Ascending aorta (tissue), 2 donors: ENCODE measurements at regions not wholly inside any gene's neighbourhood (a gene's known extent, or its start where the extent isn't known, plus 50 kb on each side); places are given as distances from the start of the nearest gene placed in this dataset.
"Not testable (repeated sequence)": the region's sequence is repeated elsewhere in the genome, so short reads cannot be mapped to it uniquely, and the experiment has no call there.

Experiments
- DNase-seq, 2 donors: peaks; one replicate each; pipeline ENCODE4 v3.0.0-alpha.2; 2019; ENCODE audit warnings: low spot score in 2 of 2
- H3K27ac ChIP-seq, 2 donors: fragments of 200-600 bp; sonication (generic); one replicate each; pipeline ENCODE4 v1.5.1; 2016 to 2017; ENCODE audit warnings: mild to moderate bottlenecking in 1 of 2
- H3K27me3 ChIP-seq: fragments of 200-600 bp; sonication (generic); one replicate; pipeline ENCODE4 v1.5.1; 2017
- H3K36me3 ChIP-seq, 2 donors: fragments of 200-600 bp; sonication (generic); one replicate each; pipeline ENCODE4 v1.5.1; 2016
- H3K4me1 ChIP-seq, 2 donors: fragments of 200-600 bp; sonication (generic); one replicate each; pipeline ENCODE4 v1.5.1; 2016 to 2017; ENCODE audit warnings: mild to moderate bottlenecking in 1 of 2
- H3K4me3 ChIP-seq, 2 donors: fragments of 200-600 bp; sonication (generic); one replicate each; pipeline ENCODE4 v1.5.1; 2016 to 2017; ENCODE audit warnings: mild to moderate bottlenecking in 1 of 2
- H3K9me3 ChIP-seq, 2 donors: fragments of 200-600 bp; sonication (generic); one replicate each; pipeline ENCODE4 v1.5.1; 2016
- CTCF ChIP-seq, 3 experiments: fragments of 200-600 bp in 2 of 3; fragments of 450-650 bp in 1 of 3; sonication (generic) in 2 of 3; IDR thresholded peaks; one replicate each; pipeline ENCODE4 v1.5.1; 2016 to 2019; ENCODE audit warnings: antibody characterized with exemption in 3 of 3, mild to moderate bottlenecking in 1 of 3, moderate library complexity in 1 of 3
- intact Hi-C: fragments of 100-400 bp; cut with DNase I; formaldehyde crosslinking; loops from one replicate; pipeline ENCODE4 v1.15.1; 2023

GRCh38 chr5:72646246-72646866, 139.1 kb upstream of the ZNF366 start:
- Histone ChIP-seq H3K4me1 (no peaks in the 10 kb centered on the region), H3K9me3 (no peaks in the 10 kb centered on the region), H3K27ac (no peak overlapping the region), H3K36me3 (no peaks in the 10 kb centered on the region), H3K27me3 (no peaks in the 10 kb centered on the region), H3K4me3 (no peak overlapping the region)
- TF ChIP-seq CTCF (IDR thresholded peaks at IDR 0.05): no peak
- no peak for DNase-seq
- intact Hi-C loops: no loop called here

GRCh38 chr5:72645064-72645846, 138.0 kb upstream of the ZNF366 start:
- no peak overlapping the region for H3K27ac ChIP-seq
- no peaks in the 10 kb centered on the region for H3K4me1 ChIP-seq
- H3K9me3 ChIP-seq: no peaks in the 10 kb centered on the region
- no peak for DNase-seq
- no peaks in the 10 kb centered on the region for H3K27me3 ChIP-seq
- H3K36me3 ChIP-seq: no peaks in the 10 kb centered on the region
- H3K4me3 ChIP-seq: no peak overlapping the region
- intact Hi-C loops: no loop called here
- TF ChIP-seq CTCF (IDR thresholded peaks at IDR 0.05): no peak

- no peak for TF ChIP-seq CTCF (IDR thresholded peaks at IDR 0.05)
- H3K27me3 ChIP-seq: no peaks in the 10 kb centered on the region
- no peak overlapping the region for H3K4me3 ChIP-seq
- intact Hi-C loops: no loop called here
- no peaks in the 10 kb centered on the region for H3K36me3 ChIP-seq
- H3K9me3 ChIP-seq: no peaks in the 10 kb centered on the region
- no peaks in the 10 kb centered on the region for H3K4me1 ChIP-seq
- no peak for DNase-seq
- no peak overlapping the region for H3K27ac ChIP-seq
Measured at GRCh38 chr5:72644296-72644695, 137.1 kb upstream of the ZNF366 start.

GRCh38 chr5:72641164-72641563, 134.0 kb upstream of the ZNF366 start:
- Histone ChIP-seq H3K27ac (no peak overlapping the region), H3K36me3 (no peaks in the 10 kb centered on the region), H3K4me3 (no peak overlapping the region), H3K27me3 (no peaks in the 10 kb centered on the region), H3K4me1 (no peaks in the 10 kb centered on the region), H3K9me3 (no peaks in the 10 kb centered on the region)
- intact Hi-C loops: no loop called here
- DNase-seq: no peak
- no peak for TF ChIP-seq CTCF (IDR thresholded peaks at IDR 0.05)

- TF ChIP-seq CTCF (IDR thresholded peaks at IDR 0.05): no peak
- no peak overlapping the region for H3K4me3 ChIP-seq
- DNase-seq: no peak
- H3K9me3 ChIP-seq: no peaks in the 10 kb centered on the region
- H3K4me1 ChIP-seq: no peaks in the 10 kb centered on the region
- H3K27me3 ChIP-seq: no peaks in the 10 kb centered on the region
- no peak overlapping the region for H3K27ac ChIP-seq
- H3K36me3 ChIP-seq: no peaks in the 10 kb centered on the region
- intact Hi-C loops: no loop called here
Measured at GRCh38 chr5:72637058-72637457, 129.8 kb upstream of the ZNF366 start.

GRCh38 chr5:72636565-72636964, 129.4 kb upstream of the ZNF366 start:
- H3K36me3 ChIP-seq, H3K27me3 ChIP-seq, H3K4me1 ChIP-seq, H3K9me3 ChIP-seq, H3K27ac ChIP-seq, DNase-seq, H3K4me3 ChIP-seq, intact Hi-C loops: not testable (repeated sequence)
